ENCODE measurements at regions not wholly inside any gene's neighbourhood (a gene's known extent, or its start where the extent isn't known, plus 50 kb on each side); places are given as distances from the start of the nearest gene placed in this dataset.
A peak's percentile ranks its signal among the peaks of the same experiment; 100 is the strongest.

DNA sequence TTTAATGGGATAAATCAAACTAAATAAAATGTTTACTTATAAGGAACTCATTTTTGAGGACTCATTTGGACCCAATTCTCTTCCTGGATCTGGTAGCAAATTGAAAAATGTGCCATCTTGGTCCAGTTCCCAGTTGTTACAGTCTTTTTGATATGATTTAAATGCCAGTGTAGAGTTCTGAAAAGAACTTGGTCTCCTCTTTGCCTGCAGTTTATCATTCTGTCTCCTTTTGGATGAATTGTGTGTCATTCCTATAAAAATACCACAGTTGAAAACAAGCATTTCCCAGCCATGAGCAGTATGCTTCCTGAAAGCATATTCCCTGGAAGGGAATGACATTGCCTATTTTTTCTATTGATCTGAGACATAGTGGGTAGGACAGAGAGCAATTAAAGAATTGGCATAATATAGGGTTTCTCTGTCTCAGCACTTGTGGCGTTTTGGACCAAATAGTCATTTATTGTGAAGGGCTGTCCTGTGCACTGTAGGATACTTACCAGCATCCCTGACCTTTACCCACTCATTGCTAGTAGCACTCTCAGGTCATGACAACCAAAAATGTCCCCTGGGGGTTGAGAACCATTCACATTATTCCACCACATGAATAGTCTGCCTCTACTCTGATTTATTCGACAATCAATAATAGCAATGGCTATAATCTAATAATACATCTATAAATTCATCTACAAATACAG, 181.8 kb downstream of the NXNL2 start:
- no peak overlapping the region for H3K4me3 Mint-ChIP-seq (ENCODE audit: unreplicated experiment)
- intact Hi-C loops (cut with micrococcal nuclease): no loop called here
- H3K9me3 Mint-ChIP-seq (ENCODE audit: unreplicated experiment): no peaks in the 10 kb centered on the region
- H3K4me1 Mint-ChIP-seq (ENCODE audit: insufficient read depth, unreplicated experiment): no peaks in the 10 kb centered on the region
- ChIA-PET CTCF (interaction anchor here (0.5 kb wide), 1 partner anchor 12 kb away, joined by 3 read pairs; no protein-coding TSS in a partner anchor), POLR2A (no interaction called here)
- H3K27ac Mint-ChIP-seq (ENCODE audit: low read depth, unreplicated experiment): no peak overlapping the region
- TF ChIP-seq, protein P1, sequence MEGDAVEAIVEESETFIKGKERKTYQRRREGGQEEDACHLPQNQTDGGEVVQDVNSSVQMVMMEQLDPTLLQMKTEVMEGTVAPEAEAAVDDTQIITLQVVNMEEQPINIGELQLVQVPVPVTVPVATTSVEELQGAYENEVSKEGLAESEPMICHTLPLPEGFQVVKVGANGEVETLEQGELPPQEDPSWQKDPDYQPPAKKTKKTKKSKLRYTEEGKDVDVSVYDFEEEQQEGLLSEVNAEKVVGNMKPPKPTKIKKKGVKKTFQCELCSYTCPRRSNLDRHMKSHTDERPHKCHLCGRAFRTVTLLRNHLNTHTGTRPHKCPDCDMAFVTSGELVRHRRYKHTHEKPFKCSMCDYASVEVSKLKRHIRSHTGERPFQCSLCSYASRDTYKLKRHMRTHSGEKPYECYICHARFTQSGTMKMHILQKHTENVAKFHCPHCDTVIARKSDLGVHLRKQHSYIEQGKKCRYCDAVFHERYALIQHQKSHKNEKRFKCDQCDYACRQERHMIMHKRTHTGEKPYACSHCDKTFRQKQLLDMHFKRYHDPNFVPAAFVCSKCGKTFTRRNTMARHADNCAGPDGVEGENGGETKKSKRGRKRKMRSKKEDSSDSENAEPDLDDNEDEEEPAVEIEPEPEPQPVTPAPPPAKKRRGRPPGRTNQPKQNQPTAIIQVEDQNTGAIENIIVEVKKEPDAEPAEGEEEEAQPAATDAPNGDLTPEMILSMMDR (IDR thresholded peaks at IDR 0.05; ENCODE audit: unreplicated experiment): no peak
- no TSS peak for BruUV-seq (replicated peaks)
- no peaks in the 10 kb centered on the region for H3K36me3 Mint-ChIP-seq (ENCODE audit: insufficient read depth, unreplicated experiment)
- DNase-seq (ENCODE audit: unreplicated experiment): no peak
- H3K27me3 Mint-ChIP-seq (ENCODE audit: insufficient read depth, unreplicated experiment): no peaks in the 10 kb centered on the region

DNA sequence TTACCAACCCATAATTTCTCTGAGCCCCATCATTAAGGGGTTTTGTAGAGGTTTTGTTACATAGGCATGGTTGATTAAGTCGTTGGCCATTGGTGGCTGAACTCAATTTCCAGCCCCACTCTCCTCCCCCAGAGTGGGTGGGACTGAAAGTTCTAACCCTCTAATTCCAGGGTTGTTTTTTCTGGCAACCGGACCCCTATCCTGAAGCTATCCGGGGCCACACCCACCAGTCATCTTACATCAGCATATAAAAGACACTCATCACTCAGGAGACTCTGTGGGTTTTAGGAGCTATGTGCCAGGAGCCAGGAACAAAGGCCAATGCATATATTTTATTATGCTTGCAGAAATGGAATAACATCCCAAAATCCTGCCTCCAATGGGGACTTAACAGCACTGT, 186.0 kb downstream of the NXNL2 start:
- Mint-ChIP-seq H3K36me3 (ENCODE audit: insufficient read depth, unreplicated experiment) (no peaks in the 10 kb centered on the region), H3K4me3 (ENCODE audit: unreplicated experiment) (no peak overlapping the region), H3K9me3 (ENCODE audit: unreplicated experiment) (no peaks in the 10 kb centered on the region), H3K4me1 (ENCODE audit: insufficient read depth, unreplicated experiment) (peaks cover 7% of the 10 kb centered on the region), H3K27ac (ENCODE audit: low read depth, unreplicated experiment) (no peak overlapping the region), H3K27me3 (ENCODE audit: insufficient read depth, unreplicated experiment) (no peaks in the 10 kb centered on the region)
- POLR2A ChIA-PET: no interaction called here
- BruUV-seq (replicated peaks): no TSS peak
- intact Hi-C loops (cut with micrococcal nuclease): loop anchor here (5.0 kb wide), 1 partner anchor 129 kb away; no protein-coding TSS in a partner anchor
- TF ChIP-seq, protein P1 (IDR thresholded peaks at IDR 0.05; ENCODE audit: unreplicated experiment): no peak
- CTCF ChIA-PET: interaction anchor here (0.6 to 1.1 kb wide), 2 partner anchors 19 to 66 kb away, joined by 3 read pairs; no protein-coding TSS in a partner anchor
- peak; percentile 65 for DNase-seq (ENCODE audit: unreplicated experiment)

DNA sequence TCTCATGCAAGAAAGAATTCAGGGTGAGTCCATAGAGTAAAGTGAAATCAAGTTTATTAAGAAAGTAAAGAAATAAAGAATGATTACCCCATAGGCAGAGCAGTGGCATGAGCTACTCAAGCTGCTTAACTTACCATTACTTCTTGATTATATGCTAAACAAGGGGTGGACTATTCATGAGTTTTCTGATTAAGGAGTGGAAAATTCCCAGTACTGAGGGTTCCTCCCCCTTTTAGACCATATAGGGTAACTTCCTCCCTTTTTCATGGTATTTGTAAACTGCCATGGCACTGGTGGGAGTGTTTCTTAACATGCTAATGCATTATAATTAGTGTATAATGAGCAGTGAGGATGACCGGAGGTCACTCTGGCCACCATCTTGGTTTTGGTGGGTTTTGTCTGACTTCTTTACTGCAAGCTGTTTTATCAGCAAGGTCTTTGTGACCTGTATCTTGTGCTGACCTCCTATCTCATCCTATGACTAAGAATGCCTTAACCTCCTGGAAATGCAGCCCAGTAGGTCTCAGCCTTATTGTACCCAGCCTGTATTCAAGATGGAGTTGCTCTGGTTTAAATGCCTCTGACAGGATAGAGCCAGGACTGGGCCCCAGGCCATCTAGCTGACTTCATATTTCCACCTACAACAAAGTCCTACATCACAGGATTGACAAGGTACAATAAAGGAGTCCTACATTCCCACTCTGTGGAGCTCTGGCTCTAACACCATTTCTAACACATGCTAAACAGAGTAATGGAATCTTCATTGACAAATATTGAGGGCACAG, 186.7 kb downstream of the NXNL2 start:
- intact Hi-C loops (cut with micrococcal nuclease): loop anchor here (2.0 to 5.0 kb wide), 3 partner anchors 129 to 557 kb away; no protein-coding TSS in a partner anchor
- no peak overlapping the region for H3K4me3 Mint-ChIP-seq (ENCODE audit: unreplicated experiment)

More for the DNA sequence above, 186.7 kb downstream of the NXNL2 start:
- POLR2A ChIA-PET: no interaction called here
- DNase-seq (ENCODE audit: unreplicated experiment): no peak
- no peak overlapping the region for H3K27ac Mint-ChIP-seq (ENCODE audit: low read depth, unreplicated experiment)
- CTCF ChIA-PET: interaction anchor here (0.6 to 1.1 kb wide), 3 partner anchors 19 to 279 kb away, joined by 3 read pairs; no protein-coding TSS in a partner anchor
- no peaks in the 10 kb centered on the region for H3K36me3 Mint-ChIP-seq (ENCODE audit: insufficient read depth, unreplicated experiment)
- no peaks in the 10 kb centered on the region for H3K27me3 Mint-ChIP-seq (ENCODE audit: insufficient read depth, unreplicated experiment)
- TF ChIP-seq, protein P1 (IDR thresholded peaks at IDR 0.05; ENCODE audit: unreplicated experiment): no peak
- H3K4me1 Mint-ChIP-seq (ENCODE audit: insufficient read depth, unreplicated experiment): peaks cover 7% of the 10 kb centered on the region
- no peaks in the 10 kb centered on the region for H3K9me3 Mint-ChIP-seq (ENCODE audit: unreplicated experiment)
- no TSS peak for BruUV-seq (replicated peaks)
